IMR-90 (cell line): ENCODE measurements at regions not wholly inside any gene's neighbourhood (a gene's known extent, or its start where the extent isn't known, plus 50 kb on each side); places are given as distances from the start of the nearest gene placed in this dataset.

ENCODE experiments used
- ATAC-seq: fragments of 200-7000 bp; cut with Tn5 transposase; 2 replicates; pipeline ENCODE4 v1.9.1; 2020; ENCODE audit warnings: low read depth, mild to moderate bottlenecking, moderate library complexity
- BruUV-seq: library from RNA; stranded (reverse); fragments of 400-500 nt; replicated peaks from 2 replicates; lab custom pipeline; 2021; lab: Mats Ljungman, UMichigan
- CTCF ChIA-PET: fragments of 300-600 bp; formaldehyde crosslinking; extraction: SDS; loops from one replicate; lab custom pipeline; 2021; ENCODE audit warnings: antibody characterized with exemption; lab: Yijun Ruan, JAX
- POLR2A ChIA-PET: fragments of 300-600 bp; sonication (Branson Sonifier 250); formaldehyde crosslinking; loops from one replicate; lab custom pipeline; 2022; ENCODE audit warnings: antibody characterized with exemption; ENCODE audit not compliant: unreplicated experiment; lab: Charles Lee
- DNase-seq: peaks from one replicate; pipeline ENCODE4 v3.0.0; 2013
- H2AFZ ChIP-seq: replicated peaks from 2 replicates; pipeline ENCODE3; 2013; ENCODE audit warnings: low read length, mild to moderate bottlenecking; ENCODE audit not compliant: poor library complexity
- H2AK5ac ChIP-seq: 2 replicates; pipeline ENCODE4 v1.6.1; 2013; ENCODE audit warnings: low read depth, low read length, inconsistent platforms
- H2AK9ac ChIP-seq: replicated peaks from 2 replicates; pipeline ENCODE3; 2013; ENCODE audit warnings: mild to moderate bottlenecking, low read depth, low read length, moderate library complexity; ENCODE audit not compliant: poor library complexity
- H2BK120ac ChIP-seq: 2 replicates; pipeline ENCODE4 v1.6.1; 2013; ENCODE audit warnings: low read depth, low read length, inconsistent platforms
- H2BK15ac ChIP-seq: 3 replicates; pipeline ENCODE4 v1.6.1; 2013; ENCODE audit warnings: low read depth, low read length, inconsistent platforms
- H2BK20ac ChIP-seq: 2 replicates; pipeline ENCODE4 v1.6.1; 2013; ENCODE audit warnings: low read depth, mild to moderate bottlenecking, inconsistent platforms, low read length, moderate library complexity
- H2BK5ac ChIP-seq: 2 replicates; pipeline ENCODE4 v1.6.1; 2013; ENCODE audit warnings: mild to moderate bottlenecking, low read depth, low read length, inconsistent platforms; ENCODE audit not compliant: poor library complexity, severe bottlenecking
- H3K14ac ChIP-seq: replicated peaks from 2 replicates; pipeline ENCODE4 v1.6.1; 2013; ENCODE audit warnings: low read depth, low read length, inconsistent platforms
- H3K18ac ChIP-seq: 2 replicates; pipeline ENCODE4 v1.6.1; 2013; ENCODE audit warnings: low read depth, low read length, control low read depth
- H3K23ac ChIP-seq: 2 replicates; pipeline ENCODE4 v1.6.1; 2013; ENCODE audit warnings: low read depth, low read length, inconsistent platforms
- H3K27ac ChIP-seq: 2 replicates; pipeline ENCODE4 v1.5.1; 2013; ENCODE audit warnings: mild to moderate bottlenecking, control low read depth, low read length; ENCODE audit not compliant: insufficient read depth
- H3K27me3 ChIP-seq: 2 replicates; pipeline ENCODE4 v1.6.1; 2013; ENCODE audit warnings: low read length; ENCODE audit not compliant: control insufficient read depth, insufficient read depth
- H3K36me3 ChIP-seq: 2 replicates; pipeline ENCODE4 v1.6.1; 2013; ENCODE audit warnings: low read length, mixed read lengths; ENCODE audit not compliant: control insufficient read depth, insufficient read depth
- H3K4ac ChIP-seq: 2 replicates; pipeline ENCODE4 v1.6.1; 2013; ENCODE audit warnings: low read depth, low read length, inconsistent platforms
- H3K4me1 ChIP-seq: 2 replicates; pipeline ENCODE4 v1.6.1; 2013; ENCODE audit warnings: low read length, mixed read lengths; ENCODE audit not compliant: control insufficient read depth, insufficient read depth
- H3K4me2 ChIP-seq: 2 replicates; pipeline ENCODE4 v1.6.1; 2013; ENCODE audit warnings: low read depth, mild to moderate bottlenecking, control low read depth, low read length, moderate library complexity
- H3K4me3 ChIP-seq: 2 replicates; pipeline ENCODE4 v1.5.1; 2013; ENCODE audit warnings: low read depth, mild to moderate bottlenecking, control low read depth, low read length, moderate library complexity; ENCODE audit not compliant: insufficient read depth
- H3K56ac ChIP-seq: 2 replicates; pipeline ENCODE4 v1.6.1; 2013; ENCODE audit warnings: low read length, inconsistent platforms; ENCODE audit not compliant: insufficient read depth; ENCODE audit errors: extremely low read depth
- H3K79me1 ChIP-seq, 2 experiments: 2 replicates each; pipeline ENCODE4 v1.6.1; 2013; ENCODE audit warnings: low read length in 2 of 2, inconsistent platforms in 1 of 2, low read depth in 1 of 2
- H3K9ac ChIP-seq: 2 replicates; pipeline ENCODE4 v1.6.1; 2013; ENCODE audit warnings: low read depth, low read length, control low read depth
- H3K9me1 ChIP-seq: 2 replicates; pipeline ENCODE4 v1.6.1; 2013; ENCODE audit warnings: low read length, inconsistent platforms; ENCODE audit not compliant: insufficient read depth
- H3K9me3 ChIP-seq: 2 replicates; pipeline ENCODE4 v1.6.1; 2013; ENCODE audit warnings: low read length; ENCODE audit not compliant: control insufficient read depth, insufficient read depth
- H4K20me1 ChIP-seq: 2 replicates; pipeline ENCODE4 v1.6.1; 2013; ENCODE audit warnings: low read length, inconsistent platforms; ENCODE audit not compliant: insufficient read depth
- H4K5ac ChIP-seq: 2 replicates; pipeline ENCODE4 v1.6.1; 2013; ENCODE audit warnings: mild to moderate bottlenecking, low read depth, low read length, control low read depth
- H4K8ac ChIP-seq, 2 experiments: 2 replicates each; pipeline ENCODE4 v1.6.1; 2013; ENCODE audit warnings: low read depth in 2 of 2, low read length in 2 of 2, control low read depth in 1 of 2, inconsistent platforms in 1 of 2
- H4K91ac ChIP-seq: 2 replicates; pipeline ENCODE4 v1.6.1; 2013; ENCODE audit warnings: low read depth, low read length, inconsistent platforms; ENCODE audit not compliant: insufficient read depth
- BHLHE40 ChIP-seq: fragments of 150-350 bp; IDR thresholded peaks from 2 replicates; pipeline ENCODE4 v1.6.1; 2016; ENCODE audit warnings: mild to moderate bottlenecking, low read depth, low read length
- CEBPB ChIP-seq: IDR thresholded peaks from 2 replicates; pipeline ENCODE4 v1.6.1; 2012; ENCODE audit warnings: low read depth, low read length, improper control_type of control experiment
- CHD1 ChIP-seq: IDR thresholded peaks from 2 replicates; pipeline ENCODE4 v1.6.1; 2012; ENCODE audit warnings: low read depth, low read length, improper control_type of control experiment
- CTCF ChIP-seq: conservative IDR thresholded peaks from 2 replicates; pipeline ENCODE4 v1.5.1; 2012; ENCODE audit warnings: mild to moderate bottlenecking, low read depth, low read length, improper control_type of control experiment
- ELK1 ChIP-seq: fragments of 150-350 bp; IDR thresholded peaks from 2 replicates; pipeline ENCODE4 v1.6.1; 2016; ENCODE audit warnings: low read depth, mild to moderate bottlenecking, low read length, moderate library complexity, borderline replicate concordance
- FOS ChIP-seq: fragments of 150-350 bp; IDR thresholded peaks from 2 replicates; pipeline ENCODE4 v1.6.1; 2016; ENCODE audit warnings: low read depth, low read length
- MAFK ChIP-seq: IDR thresholded peaks from 2 replicates; pipeline ENCODE4 v1.6.1; 2012; ENCODE audit warnings: low read depth, low read length, improper control_type of control experiment
- MAZ ChIP-seq: IDR thresholded peaks from 2 replicates; pipeline ENCODE4 v1.6.1; 2012; ENCODE audit warnings: low read depth, mild to moderate bottlenecking, low read length, improper control_type of control experiment, moderate library complexity, borderline replicate concordance
- MXI1 ChIP-seq: IDR thresholded peaks from 2 replicates; pipeline ENCODE4 v1.6.1; 2012; ENCODE audit warnings: low read depth, mild to moderate bottlenecking, low read length, moderate library complexity, borderline replicate concordance
- NFE2L2 ChIP-seq: fragments of 150-350 bp; IDR thresholded peaks from 2 replicates; pipeline ENCODE4 v1.6.1; 2016; ENCODE audit warnings: low read depth, mild to moderate bottlenecking, low read length
- POLR2A ChIP-seq: IDR thresholded peaks from 2 replicates; pipeline ENCODE4 v1.6.1; 2012; ENCODE audit warnings: mild to moderate bottlenecking, low read depth, low read length
- RAD21 ChIP-seq: IDR thresholded peaks from 2 replicates; pipeline ENCODE4 v1.6.1; 2012; ENCODE audit warnings: low read length, improper control_type of control experiment
- RCOR1 ChIP-seq: IDR thresholded peaks from 2 replicates; pipeline ENCODE4 v1.6.1; 2012; ENCODE audit warnings: mild to moderate bottlenecking, low read length, improper control_type of control experiment; ENCODE audit not compliant: insufficient replicate concordance
- RFX5 ChIP-seq: IDR thresholded peaks from 2 replicates; pipeline ENCODE4 v1.8.0; 2012; ENCODE audit warnings: low read depth, mild to moderate bottlenecking, low read length, moderate library complexity
- SMC3 ChIP-seq: fragments of 150-350 bp; IDR thresholded peaks from 2 replicates; pipeline ENCODE4 v1.6.1; 2016; ENCODE audit warnings: low read depth, mild to moderate bottlenecking, antibody characterized with exemption, low read length, moderate library complexity
- USF2 ChIP-seq: fragments of 150-350 bp; IDR thresholded peaks from 2 replicates; pipeline ENCODE4 v1.6.1; 2017; ENCODE audit warnings: mild to moderate bottlenecking, antibody characterized with exemption, low read length, low read depth
- WGBS, 2 experiments: methylation state at CpG; one replicate each; pipeline versions ENCODE4 v1.1.5 to v1.1.7; 2013; ENCODE audit warnings: missing lambda C conversion rate in 2 of 2; ENCODE audit not compliant: insufficient read length in 1 of 2; ENCODE audit errors: extremely low coverage in 2 of 2; 5-methylcytosine and 5-hydroxymethylcytosine counted together
- dilution Hi-C: fragments of 300-500 bp; cut with HindIII; formaldehyde crosslinking; loops from one replicate; pipeline ENCODE4 v1.14.3; 2018; ENCODE audit warnings: low sequenced_read_pairs; ENCODE audit not compliant: unreplicated experiment
- in situ Hi-C: fragments of 300-500 bp; cut with MboI; formaldehyde crosslinking; loops from 3 replicates; pipeline ENCODE4 v1.14.3; 2019; ENCODE audit warnings: low sequenced_read_pairs, inconsistent platforms, mixed read lengths
- intact Hi-C: fragments of 100-400 bp; cut with micrococcal nuclease; formaldehyde crosslinking; loops from 2 replicates; pipeline ENCODE4 v1.10.0; 2022

- H3K23ac ChIP-seq = no peak overlapping the region
- H2AK5ac ChIP-seq = no peak overlapping the region
- H3K27me3 ChIP-seq = peaks cover 15% of the 10 kb centered on the region; the same call in 1 of the 2 replicates
- CTCF ChIA-PET = no interaction called here
- H4K20me1 ChIP-seq = no peaks in the 10 kb centered on the region
- POLR2A ChIA-PET = no interaction called here
- no peak overlapping the region for H3K4ac ChIP-seq
- H2BK20ac ChIP-seq = no peak overlapping the region
- H2AK9ac ChIP-seq = no peak overlapping the region
- H3K9ac ChIP-seq = no peak overlapping the region
- no peaks in the 10 kb centered on the region for H3K4me1 ChIP-seq
- no peak overlapping the region for H2AFZ ChIP-seq
- no peak for TF ChIP-seq BHLHE40
- no peak for TF ChIP-seq NFE2L2
- TF ChIP-seq MXI1 = no peak
- TF ChIP-seq CHD1 = no peak
- TF ChIP-seq MAFK = no peak
- no peak for TF ChIP-seq POLR2A
- no peak for TF ChIP-seq RFX5
- no peak for TF ChIP-seq CTCF
- TF ChIP-seq USF2 = no peak
- no peak for TF ChIP-seq CEBPB
- no peak for TF ChIP-seq FOS
- no peak for TF ChIP-seq ELK1
- no peak for TF ChIP-seq RAD21
- TF ChIP-seq RCOR1 = no peak
- TF ChIP-seq MAZ = no peak
- TF ChIP-seq SMC3 = no peak
- no peaks in the 10 kb centered on the region for H3K79me1 ChIP-seq
- no peak overlapping the region for H3K14ac ChIP-seq
- no peak overlapping the region for H4K8ac ChIP-seq
- no peak overlapping the region for H3K18ac ChIP-seq
- no peak for ATAC-seq
- WGBS, 2 experiments = no CpG with 5 or more reads among the region's 14 CpGs
- no peak overlapping the region for H3K4me3 ChIP-seq
- no peak overlapping the region for H2BK120ac ChIP-seq
- H4K5ac ChIP-seq = no peak overlapping the region
- H3K4me2 ChIP-seq = no peak overlapping the region
- H3K9me3 ChIP-seq = no peaks in the 10 kb centered on the region
- intact Hi-C loops (no loop called here), in situ Hi-C loops (no loop called here), dilution Hi-C loops (no loop called here)
- 0 out of 2 replicates have a peak, but pooled peaks cover 2% of the 10 kb centered on the region for H3K9me1 ChIP-seq
- no peak overlapping the region for H3K56ac ChIP-seq
- no peak overlapping the region for H2BK5ac ChIP-seq
- H3K36me3 ChIP-seq = no peaks in the 10 kb centered on the region
- no peak overlapping the region for H4K91ac ChIP-seq
- no peak overlapping the region for H2BK15ac ChIP-seq
- DNase-seq = no peak
- no peak overlapping the region for H3K27ac ChIP-seq
- no TSS peak for BruUV-seq
Measured at GRCh38 chr21:43302769-43303168, 124.2 kb downstream of the SIK1 start.
